ENCODE measurements at regions not wholly inside any gene's neighbourhood (a gene's known extent, or its start where the extent isn't known, plus 50 kb on each side); places are given as distances from the start of the nearest gene placed in this dataset.
"Not testable (repeated sequence)": the region's sequence is repeated elsewhere in the genome, so short reads cannot be mapped to it uniquely, and the experiment has no call there.

GRCh38 chr2:225891771-225892170 lies 492.3 kb downstream of the NYAP2 start:
- DNase-seq, result no peak

- DNase-seq, result no peak
Measured at GRCh38 chr2:225891013-225891412, 491.5 kb downstream of the NYAP2 start.

GRCh38 chr2:225889452-225889851 lies 489.9 kb downstream of the NYAP2 start:
- no peak for DNase-seq

- no peak for DNase-seq
Measured at GRCh38 chr2:225867071-225867470, 467.6 kb downstream of the NYAP2 start.

GRCh38 chr2:225865468-225865867 lies 466.0 kb downstream of the NYAP2 start:
- DNase-seq, result no peak

- DNase-seq, result no peak
Measured at GRCh38 chr2:225864394-225864793, 464.9 kb downstream of the NYAP2 start.

GRCh38 chr2:225842939-225843338 lies 443.4 kb downstream of the NYAP2 start:
- no peak for DNase-seq

- no peak for DNase-seq
Measured at GRCh38 chr2:225841314-225841713, 441.8 kb downstream of the NYAP2 start.

GRCh38 chr2:225837328-225837727 lies 437.8 kb downstream of the NYAP2 start:
- no peak for DNase-seq

- no peak for DNase-seq
Measured at GRCh38 chr2:225824748-225825449, 425.4 kb downstream of the NYAP2 start.

GRCh38 chr2:225821351-225821750 lies 421.8 kb downstream of the NYAP2 start:
- DNase-seq, result no peak

- DNase-seq, result no peak
Measured at GRCh38 chr2:225820826-225821225, 421.3 kb downstream of the NYAP2 start.

GRCh38 chr2:225814554-225814953 lies 415.0 kb downstream of the NYAP2 start:
- no peak for DNase-seq

GRCh38 chr2:225806105-225806504 lies 406.6 kb downstream of the NYAP2 start:
- no peak for DNase-seq

- DNase-seq, result not testable (repeated sequence)
Measured at GRCh38 chr2:225802076-225802475, 402.6 kb downstream of the NYAP2 start.

- no peak for DNase-seq
Measured at GRCh38 chr2:225797394-225797793, 397.9 kb downstream of the NYAP2 start.

GRCh38 chr2:225794652-225795400 lies 395.3 kb downstream of the NYAP2 start:
- no peak for DNase-seq

GRCh38 chr2:225793736-225794550 lies 394.4 kb downstream of the NYAP2 start:
- no peak for DNase-seq

GRCh38 chr2:225788571-225789094 lies 389.1 kb downstream of the NYAP2 start:
- DNase-seq, result no peak

- no peak for DNase-seq
Measured at GRCh38 chr2:225787497-225787896, 388.0 kb downstream of the NYAP2 start.

- no peak for DNase-seq
Measured at GRCh38 chr2:225781991-225782390, 382.5 kb downstream of the NYAP2 start.

GRCh38 chr2:225781145-225781544 lies 381.6 kb downstream of the NYAP2 start:
- DNase-seq, result no peak

GRCh38 chr2:225779829-225780228 lies 380.3 kb downstream of the NYAP2 start:
- no peak for DNase-seq
